ENCODE measurements at regions not wholly inside any gene's neighbourhood (a gene's known extent, or its start where the extent isn't known, plus 50 kb on each side); places are given as distances from the start of the nearest gene placed in this dataset.

DNA sequence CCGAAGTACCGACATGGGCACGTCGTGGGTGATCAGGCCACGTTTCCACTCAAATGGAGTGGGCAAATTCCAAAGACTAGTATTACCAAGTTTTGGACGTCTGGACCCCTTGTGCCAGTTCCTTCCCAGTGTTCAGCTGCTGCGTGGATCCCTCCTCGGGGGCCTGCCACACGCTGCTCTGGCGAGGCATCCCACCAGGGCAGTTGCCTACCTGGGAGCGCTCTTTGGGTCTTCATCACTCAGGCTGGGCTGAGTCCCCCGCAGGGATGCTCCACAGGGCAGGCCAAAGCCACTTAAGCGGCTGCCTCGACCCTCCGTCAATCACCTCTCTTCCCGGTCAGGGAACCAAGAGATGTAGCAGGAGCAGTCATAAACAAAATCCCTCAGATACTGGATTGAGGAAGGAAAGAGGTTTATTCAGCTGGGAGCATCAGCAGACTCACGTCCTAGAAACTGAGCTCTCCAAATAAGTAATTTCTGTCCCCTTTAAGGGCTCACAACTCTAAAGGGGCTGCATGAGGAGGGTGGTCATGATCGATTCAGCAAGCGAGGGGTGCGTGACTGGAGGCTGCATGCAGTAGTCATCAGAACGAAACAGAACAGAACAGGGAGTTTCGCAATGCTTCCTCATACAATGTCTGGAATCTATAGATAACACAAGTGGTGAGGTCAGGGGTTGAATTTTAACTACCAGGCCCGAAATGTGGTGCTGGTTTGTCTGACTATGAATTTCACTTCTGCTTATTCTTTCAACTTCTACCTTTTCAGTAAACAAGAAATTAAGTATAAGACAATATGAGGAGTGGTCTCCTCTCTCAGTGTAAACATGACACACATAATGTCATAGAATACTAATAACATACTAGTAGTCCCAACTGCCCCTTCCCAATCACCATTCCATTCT is 998.6 kb upstream of the NCAM2 start:
- no peak for DNase-seq (ENCODE audit: low read depth, low spot score)
- ChIA-PET CTCF (no interaction called here), POLR2A (no interaction called here), RAD21 (ENCODE audit: low non-redundant PET in 1 of 2, low total read pairs in 2 of 2, uncharacterized antibody in 2 of 2, unreplicated experiment in 2 of 2) (no interaction called here)
- no peak overlapping the region for H2AFZ ChIP-seq (ENCODE audit: low read depth, low read length, poor library complexity, severe bottlenecking)
- TF ChIP-seq ELF1 (IDR thresholded peaks at IDR 0.05; ENCODE audit: borderline replicate concordance, low read depth) (no peak), ZNF274 (IDR thresholded peaks at IDR 0.05; ENCODE audit: low read depth, low read length) (no peak), YY1 (IDR thresholded peaks at IDR 0.05; ENCODE audit: extremely low read depth, insufficient replicate concordance, low read depth, low read length) (no peak), CEBPB (IDR thresholded peaks at IDR 0.05; ENCODE audit: low read depth) (no peak), SP1 (IDR thresholded peaks at IDR 0.05; ENCODE audit: low read depth) (no peak), ZBTB33 (IDR thresholded peaks at IDR 0.05; ENCODE audit: extremely low read depth, insufficient replicate concordance, low read length) (no peak), POLR2A (IDR thresholded peaks at IDR 0.05; ENCODE audit: borderline replicate concordance, extremely low read depth, insufficient read depth, insufficient read length) (no peak), ZFX (IDR thresholded peaks at IDR 0.05) (no peak), EZH2 (IDR thresholded peaks at IDR 0.05) (no peak), ATF3 (IDR thresholded peaks at IDR 0.05) (no peak), EZH2phosphoT487 (IDR thresholded peaks at IDR 0.05; ENCODE audit: borderline replicate concordance) (no peak), EGR1 (IDR thresholded peaks at IDR 0.05; ENCODE audit: low read depth) (no peak), CBX3 (IDR thresholded peaks at IDR 0.05; ENCODE audit: low read depth) (no peak)
- TF ChIP-seq, protein P1, sequence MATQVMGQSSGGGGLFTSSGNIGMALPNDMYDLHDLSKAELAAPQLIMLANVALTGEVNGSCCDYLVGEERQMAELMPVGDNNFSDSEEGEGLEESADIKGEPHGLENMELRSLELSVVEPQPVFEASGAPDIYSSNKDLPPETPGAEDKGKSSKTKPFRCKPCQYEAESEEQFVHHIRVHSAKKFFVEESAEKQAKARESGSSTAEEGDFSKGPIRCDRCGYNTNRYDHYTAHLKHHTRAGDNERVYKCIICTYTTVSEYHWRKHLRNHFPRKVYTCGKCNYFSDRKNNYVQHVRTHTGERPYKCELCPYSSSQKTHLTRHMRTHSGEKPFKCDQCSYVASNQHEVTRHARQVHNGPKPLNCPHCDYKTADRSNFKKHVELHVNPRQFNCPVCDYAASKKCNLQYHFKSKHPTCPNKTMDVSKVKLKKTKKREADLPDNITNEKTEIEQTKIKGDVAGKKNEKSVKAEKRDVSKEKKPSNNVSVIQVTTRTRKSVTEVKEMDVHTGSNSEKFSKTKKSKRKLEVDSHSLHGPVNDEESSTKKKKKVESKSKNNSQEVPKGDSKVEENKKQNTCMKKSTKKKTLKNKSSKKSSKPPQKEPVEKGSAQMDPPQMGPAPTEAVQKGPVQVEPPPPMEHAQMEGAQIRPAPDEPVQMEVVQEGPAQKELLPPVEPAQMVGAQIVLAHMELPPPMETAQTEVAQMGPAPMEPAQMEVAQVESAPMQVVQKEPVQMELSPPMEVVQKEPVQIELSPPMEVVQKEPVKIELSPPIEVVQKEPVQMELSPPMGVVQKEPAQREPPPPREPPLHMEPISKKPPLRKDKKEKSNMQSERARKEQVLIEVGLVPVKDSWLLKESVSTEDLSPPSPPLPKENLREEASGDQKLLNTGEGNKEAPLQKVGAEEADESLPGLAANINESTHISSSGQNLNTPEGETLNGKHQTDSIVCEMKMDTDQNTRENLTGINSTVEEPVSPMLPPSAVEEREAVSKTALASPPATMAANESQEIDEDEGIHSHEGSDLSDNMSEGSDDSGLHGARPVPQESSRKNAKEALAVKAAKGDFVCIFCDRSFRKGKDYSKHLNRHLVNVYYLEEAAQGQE (IDR thresholded peaks at IDR 0.05; ENCODE audit: low read depth) = no peak
- TF ChIP-seq, protein P2, sequence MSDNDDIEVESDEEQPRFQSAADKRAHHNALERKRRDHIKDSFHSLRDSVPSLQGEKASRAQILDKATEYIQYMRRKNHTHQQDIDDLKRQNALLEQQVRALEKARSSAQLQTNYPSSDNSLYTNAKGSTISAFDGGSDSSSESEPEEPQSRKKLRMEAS (IDR thresholded peaks at IDR 0.05) = no peak
- no peaks in the 10 kb centered on the region for H3K27me3 ChIP-seq (ENCODE audit: insufficient read depth, low read length)
- no TSS peak for BruUV-seq (replicated peaks)
- no peaks in the 10 kb centered on the region for H4K20me1 ChIP-seq (ENCODE audit: insufficient read depth)
- no peak overlapping the region for H3K27ac ChIP-seq (ENCODE audit: low read depth, low read length)
- intact Hi-C loops (cut with micrococcal nuclease) = no loop called here
- H3K4me1 ChIP-seq (ENCODE audit: control insufficient read depth in 1 of 2, insufficient read depth in 2 of 2, low read length in 2 of 2) = no peaks in the 10 kb centered on the region
- peaks cover 11 to 20% of the 10 kb centered on the region in 2 experiments; a peak in 2 of 4 replicates for H3K9me3 ChIP-seq (ENCODE audit: control insufficient read depth in 1 of 2, insufficient read depth in 1 of 2, low read depth in 1 of 2, low read length in 2 of 2)
- H3K36me3 ChIP-seq (ENCODE audit: control insufficient read depth in 1 of 2, insufficient read depth in 2 of 2, low read length in 2 of 2) = no peaks in the 10 kb centered on the region
- no peak overlapping the region for H3K4me2 ChIP-seq (ENCODE audit: low read length)
- no peak overlapping the region for H3K4me3 ChIP-seq (replicated peaks in 1 of 2; ENCODE audit: low read depth in 1 of 2, low read length in 2 of 2)
- H3K79me2 ChIP-seq (ENCODE audit: insufficient read depth, low read length) = no peaks in the 10 kb centered on the region
- no peak overlapping the region for H3K9ac ChIP-seq (ENCODE audit: low read length)
- H3K9me2 ChIP-seq (ENCODE audit: insufficient read depth) = no peaks in the 10 kb centered on the region
- no peak for ATAC-seq

Measured in HCT116 (cell line).